ENCODE measurements at regions not wholly inside any gene's neighbourhood (a gene's known extent, or its start where the extent isn't known, plus 50 kb on each side); places are given as distances from the start of the nearest gene placed in this dataset.
"Not testable (repeated sequence)": the region's sequence is repeated elsewhere in the genome, so short reads cannot be mapped to it uniquely, and the experiment has no call there.

- peaks cover 4% of the 10 kb centered on the region for H3K9me3 ChIP-seq
- no peak for DNase-seq
- H3K4me3 ChIP-seq = no peak overlapping the region
- no peaks in the 10 kb centered on the region for H3K27me3 ChIP-seq
- ATAC-seq = no peak
- no peaks in the 10 kb centered on the region for H3K36me3 ChIP-seq
- H3K4me1 ChIP-seq = no peaks in the 10 kb centered on the region
- intact Hi-C loops (cut with DNase I) = no loop called here
- TF ChIP-seq CTCF (IDR thresholded peaks at IDR 0.05) = no peak
- no peak overlapping the region for H3K27ac ChIP-seq
These were observed 501.6 kb upstream of the GYPC start for GRCh38 chr2:126154256-126154785.

- H3K9me3 ChIP-seq; H3K4me1 ChIP-seq; H3K27me3 ChIP-seq; H3K36me3 ChIP-seq; H3K4me3 ChIP-seq; ATAC-seq; H3K27ac ChIP-seq; intact Hi-C loops (cut with DNase I); DNase-seq: not testable (repeated sequence)
These were observed 495.0 kb upstream of the GYPC start for GRCh38 chr2:126160950-126161349.

- no peaks in the 10 kb centered on the region for H3K9me3 ChIP-seq
- no peak for DNase-seq
- no peak for TF ChIP-seq CTCF (IDR thresholded peaks at IDR 0.05)
- H3K4me3 ChIP-seq = no peak overlapping the region
- H3K4me1 ChIP-seq = no peaks in the 10 kb centered on the region
- H3K27me3 ChIP-seq = no peaks in the 10 kb centered on the region
- ATAC-seq = no peak
- H3K36me3 ChIP-seq = no peaks in the 10 kb centered on the region
- intact Hi-C loops (cut with DNase I) = no loop called here
- H3K27ac ChIP-seq = no peak overlapping the region
These were observed 483.2 kb upstream of the GYPC start for GRCh38 chr2:126172631-126173184.

- no peak for ATAC-seq
- Histone ChIP-seq H3K4me3 (no peak overlapping the region), H3K27me3 (no peaks in the 10 kb centered on the region), H3K36me3 (no peaks in the 10 kb centered on the region), H3K9me3 (no peaks in the 10 kb centered on the region), H3K27ac (no peak overlapping the region), H3K4me1 (no peaks in the 10 kb centered on the region)
- intact Hi-C loops (cut with DNase I) = no loop called here
- no peak for DNase-seq
- TF ChIP-seq CTCF (IDR thresholded peaks at IDR 0.05) = no peak
These were observed 480.7 kb upstream of the GYPC start for GRCh38 chr2:126175222-126175621.

- no peaks in the 10 kb centered on the region for H3K4me1 ChIP-seq
- DNase-seq = no peak
- no peaks in the 10 kb centered on the region for H3K9me3 ChIP-seq
- H3K4me3 ChIP-seq = no peak overlapping the region
- intact Hi-C loops (cut with DNase I) = no loop called here
- TF ChIP-seq CTCF (IDR thresholded peaks at IDR 0.05) = no peak
- H3K27ac ChIP-seq = no peak overlapping the region
- no peaks in the 10 kb centered on the region for H3K36me3 ChIP-seq
- ATAC-seq = no peak
- H3K27me3 ChIP-seq = no peaks in the 10 kb centered on the region
These were observed 478.5 kb upstream of the GYPC start for GRCh38 chr2:126177479-126177878.

- Histone ChIP-seq H3K27ac (no peak overlapping the region), H3K9me3 (no peaks in the 10 kb centered on the region), H3K4me1 (no peaks in the 10 kb centered on the region), H3K27me3 (no peaks in the 10 kb centered on the region), H3K36me3 (no peaks in the 10 kb centered on the region), H3K4me3 (no peak overlapping the region)
- intact Hi-C loops (cut with DNase I) = no loop called here
- TF ChIP-seq CTCF (IDR thresholded peaks at IDR 0.05) = no peak
- no peak for ATAC-seq
- DNase-seq = no peak
These were observed 468.3 kb upstream of the GYPC start for GRCh38 chr2:126187668-126188067.

All from upper lobe of right lung (tissue), 1 donor.